NOMO-1 (cell line): ENCODE measurements at regions not wholly inside any gene's neighbourhood (a gene's known extent, or its start where the extent isn't known, plus 50 kb on each side); places are given as distances from the start of the nearest gene placed in this dataset.
A peak's percentile ranks its signal among the peaks of the same experiment; 100 is the strongest.

ENCODE experiments used
- DNase-seq, 2 experiments: peaks; one replicate each; lab custom pipeline; 2025; ENCODE audit not compliant: unreplicated experiment in 2 of 2; lab: John Stamatoyannopoulos, UW

DNA sequence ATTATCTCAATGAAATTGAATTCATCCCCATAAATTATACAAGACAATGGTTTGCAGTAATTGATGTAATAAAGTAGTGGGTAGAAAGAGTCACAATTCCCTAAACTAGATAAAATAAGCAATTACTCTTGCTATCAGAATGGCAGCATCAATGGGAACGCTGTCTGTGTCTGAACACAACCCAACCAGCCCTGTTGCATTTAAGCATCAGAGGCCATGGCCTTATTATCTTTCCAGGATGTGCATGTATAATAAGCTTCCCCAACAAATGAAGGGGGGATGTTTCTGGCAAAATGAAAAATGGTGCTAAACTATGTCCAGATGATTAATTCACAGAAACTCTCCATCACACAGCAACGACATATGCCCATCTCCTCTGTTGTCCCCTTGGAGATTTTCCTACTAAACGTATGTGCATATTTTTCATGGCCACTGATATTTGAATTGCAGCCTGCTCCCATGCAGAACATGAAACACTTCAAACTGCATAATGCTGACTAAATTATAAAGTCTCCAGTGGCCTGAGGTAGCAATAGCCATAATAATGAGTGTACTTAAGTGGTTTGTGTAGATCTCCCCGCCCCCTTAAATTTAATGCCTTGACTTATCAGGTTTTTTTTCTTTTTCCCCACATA is 306.9 kb upstream of the ADAMTS16 start:
- no peak for DNase-seq

GRCh38 chr5:4837489-4838058 is 302.6 kb upstream of the ADAMTS16 start:
- DNase-seq: no peak

- no peak for DNase-seq
Observed at GRCh38 chr5:4845221-4845620, 294.9 kb upstream of the ADAMTS16 start.

DNA sequence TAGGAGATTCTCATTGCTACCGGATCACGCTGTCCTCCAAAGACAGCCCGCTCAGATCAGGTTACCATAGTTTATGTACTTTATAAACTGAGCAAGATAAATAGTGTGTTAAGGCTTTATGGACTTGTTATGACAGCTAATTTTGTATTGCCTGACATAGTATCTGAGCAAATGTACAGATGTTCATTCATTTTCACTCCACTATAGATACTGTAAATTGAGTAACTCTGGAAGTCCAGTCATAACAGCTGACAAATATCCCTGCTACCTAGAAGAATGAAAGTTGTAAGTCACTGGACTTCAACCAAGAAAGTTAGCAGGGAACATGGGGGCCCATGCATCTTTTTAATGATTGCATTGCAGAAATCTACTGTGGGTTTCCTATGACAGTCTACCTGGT is 292.4 kb upstream of the ADAMTS16 start:
- no peak for DNase-seq

DNA sequence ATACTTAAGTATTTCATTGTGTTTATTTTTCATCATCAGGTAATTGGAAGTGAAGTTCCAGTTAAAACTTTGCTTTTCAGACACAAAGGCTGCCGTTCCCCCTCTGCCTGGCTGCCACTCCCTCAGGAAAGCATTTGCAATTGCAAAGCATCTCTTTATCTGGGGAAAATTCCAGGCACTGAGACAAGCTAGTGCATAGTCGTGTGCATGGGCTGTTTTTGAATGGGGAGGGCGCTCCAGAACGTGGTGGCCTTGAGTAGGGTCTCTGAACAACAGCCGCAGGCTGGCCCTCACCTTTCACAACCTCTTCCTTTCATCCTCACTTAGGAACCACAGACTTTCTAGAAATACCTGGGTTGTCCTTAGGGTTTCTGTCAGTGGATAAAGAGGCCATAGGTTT is 285.1 kb upstream of the ADAMTS16 start:
- DNase-seq: no peak

GRCh38 chr5:4855880-4856279 is 284.2 kb upstream of the ADAMTS16 start:
- no peak for DNase-seq

- DNase-seq: no peak
Observed at GRCh38 chr5:4857761-4858160, 282.4 kb upstream of the ADAMTS16 start.

GRCh38 chr5:4859500-4860235 is 280.5 kb upstream of the ADAMTS16 start:
- DNase-seq: no peak

- no peak for DNase-seq
Observed at GRCh38 chr5:4860631-4861030, 279.5 kb upstream of the ADAMTS16 start.

GRCh38 chr5:4862500-4862899 is 277.6 kb upstream of the ADAMTS16 start:
- DNase-seq: peak; percentile 3 to 66

GRCh38 chr5:4866131-4866659 is 273.9 kb upstream of the ADAMTS16 start:
- no peak for DNase-seq

- no peak for DNase-seq
Observed at GRCh38 chr5:4866817-4867216, 273.3 kb upstream of the ADAMTS16 start.

DNA sequence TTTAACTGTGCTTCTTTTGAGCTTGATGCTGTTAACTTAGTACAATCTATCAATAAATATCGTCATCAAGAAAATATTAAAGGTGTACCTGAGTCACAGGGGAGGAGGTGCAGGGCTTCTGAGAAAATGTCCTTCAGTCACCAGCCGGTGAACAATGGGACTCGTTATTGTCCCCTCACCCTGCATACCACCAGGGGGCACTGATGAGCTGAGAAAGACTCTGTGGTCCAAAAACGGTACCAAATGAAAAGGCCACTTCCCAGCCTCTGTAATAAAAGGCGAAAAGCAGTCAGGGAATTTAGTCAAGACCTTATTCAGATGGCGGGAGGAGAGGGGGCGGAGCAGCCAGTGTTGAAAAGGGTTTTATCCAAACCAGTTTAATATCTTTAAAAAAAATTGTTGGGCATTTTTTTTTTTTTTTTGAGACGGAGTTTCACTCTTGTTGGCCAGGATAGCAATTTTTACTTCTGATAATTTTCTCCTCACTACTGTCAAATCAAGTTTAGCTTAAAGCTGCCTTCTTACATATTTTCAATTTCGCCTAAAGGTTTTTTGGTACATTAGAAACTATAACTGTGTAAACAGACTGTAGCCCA is 271.9 kb upstream of the ADAMTS16 start:
- DNase-seq: peak; percentile 19 to 52

- DNase-seq: no peak
Observed at GRCh38 chr5:4873652-4874051, 266.5 kb upstream of the ADAMTS16 start.

GRCh38 chr5:4874097-4874496 is 266.0 kb upstream of the ADAMTS16 start:
- DNase-seq: no peak

- no peak for DNase-seq
Observed at GRCh38 chr5:4875942-4876341, 264.2 kb upstream of the ADAMTS16 start.

DNA sequence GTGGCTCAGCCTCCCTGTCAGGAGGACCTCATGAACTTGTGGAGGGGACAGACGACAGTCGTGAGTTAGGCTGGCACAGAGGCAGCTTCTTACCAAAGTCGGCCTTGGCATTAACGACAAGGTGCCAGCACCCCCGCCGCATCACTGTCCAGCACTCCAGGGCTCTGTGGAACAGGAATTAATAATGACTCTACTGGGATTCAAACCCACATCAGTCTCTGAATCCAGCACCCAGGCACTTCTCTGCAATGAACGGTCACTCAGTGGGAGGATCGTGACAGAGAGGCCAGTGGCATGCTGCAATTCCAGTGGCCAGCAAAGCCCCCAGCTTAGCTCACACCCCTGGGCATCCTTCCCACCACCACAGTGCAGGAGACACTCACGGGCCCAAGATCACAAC is 263.3 kb upstream of the ADAMTS16 start:
- DNase-seq: no peak

- no peak for DNase-seq
Observed at GRCh38 chr5:4877579-4877978, 262.6 kb upstream of the ADAMTS16 start.

GRCh38 chr5:4879075-4879474 is 261.1 kb upstream of the ADAMTS16 start:
- no peak for DNase-seq

GRCh38 chr5:4879693-4880303 is 260.3 kb upstream of the ADAMTS16 start:
- DNase-seq: peak; percentile 58 to 62

- no peak for DNase-seq
Observed at GRCh38 chr5:4880304-4880741, 259.8 kb upstream of the ADAMTS16 start.
